ENCODE measurements at regions not wholly inside any gene's neighbourhood (a gene's known extent, or its start where the extent isn't known, plus 50 kb on each side); places are given as distances from the start of the nearest gene placed in this dataset.

DNA sequence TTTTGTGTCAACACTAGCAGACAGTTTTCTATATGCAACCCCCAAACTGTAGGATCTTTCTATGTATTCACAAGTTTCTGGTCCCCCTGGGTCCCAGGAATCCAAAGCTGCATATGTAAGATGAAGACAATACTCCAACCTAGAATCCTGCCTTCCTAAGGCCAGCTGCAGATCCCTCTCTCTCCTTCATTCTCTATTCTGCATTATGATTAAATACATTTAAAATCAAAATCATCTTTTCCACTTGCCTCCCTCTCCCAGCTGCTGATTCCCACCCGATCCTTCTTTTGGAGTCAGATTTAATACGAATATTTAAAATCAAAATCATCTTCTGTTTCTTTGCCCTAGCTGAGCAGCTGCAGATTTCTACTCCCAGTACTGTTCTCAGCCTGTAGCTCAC, 783.0 kb upstream of the ZEB2 start:
- TF ChIP-seq, protein P1, sequence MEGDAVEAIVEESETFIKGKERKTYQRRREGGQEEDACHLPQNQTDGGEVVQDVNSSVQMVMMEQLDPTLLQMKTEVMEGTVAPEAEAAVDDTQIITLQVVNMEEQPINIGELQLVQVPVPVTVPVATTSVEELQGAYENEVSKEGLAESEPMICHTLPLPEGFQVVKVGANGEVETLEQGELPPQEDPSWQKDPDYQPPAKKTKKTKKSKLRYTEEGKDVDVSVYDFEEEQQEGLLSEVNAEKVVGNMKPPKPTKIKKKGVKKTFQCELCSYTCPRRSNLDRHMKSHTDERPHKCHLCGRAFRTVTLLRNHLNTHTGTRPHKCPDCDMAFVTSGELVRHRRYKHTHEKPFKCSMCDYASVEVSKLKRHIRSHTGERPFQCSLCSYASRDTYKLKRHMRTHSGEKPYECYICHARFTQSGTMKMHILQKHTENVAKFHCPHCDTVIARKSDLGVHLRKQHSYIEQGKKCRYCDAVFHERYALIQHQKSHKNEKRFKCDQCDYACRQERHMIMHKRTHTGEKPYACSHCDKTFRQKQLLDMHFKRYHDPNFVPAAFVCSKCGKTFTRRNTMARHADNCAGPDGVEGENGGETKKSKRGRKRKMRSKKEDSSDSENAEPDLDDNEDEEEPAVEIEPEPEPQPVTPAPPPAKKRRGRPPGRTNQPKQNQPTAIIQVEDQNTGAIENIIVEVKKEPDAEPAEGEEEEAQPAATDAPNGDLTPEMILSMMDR (conservative IDR thresholded peaks at IDR 0.05; ENCODE audit: low read depth, low read length), result no peak
- no peak for TF ChIP-seq EZH2 (IDR thresholded peaks at IDR 0.05; ENCODE audit: borderline replicate concordance, low read depth, low read length, poor library complexity, severe bottlenecking)
